Ishikawa (cell line): ENCODE measurements at regions not wholly inside any gene's neighbourhood (a gene's known extent, or its start where the extent isn't known, plus 50 kb on each side); places are given as distances from the start of the nearest gene placed in this dataset.

Source experiments
- CEBPB ChIP-seq: IDR thresholded peaks from 2 replicates; pipeline ENCODE4 v1.6.1; 2012
- CREB1 ChIP-seq: IDR thresholded peaks from 2 replicates; pipeline ENCODE4 v1.6.1; 2012; ENCODE audit warnings: low read depth
- EGR1 ChIP-seq: IDR thresholded peaks from 2 replicates; pipeline ENCODE4 v1.6.1; 2012
- EP300 ChIP-seq: IDR thresholded peaks from 2 replicates; pipeline ENCODE4 v1.6.1; 2012; ENCODE audit warnings: borderline replicate concordance
- FOXM1 ChIP-seq: IDR thresholded peaks from 2 replicates; pipeline ENCODE4 v1.6.1; 2012; ENCODE audit warnings: low read depth, borderline replicate concordance
- MAX ChIP-seq: IDR thresholded peaks from 2 replicates; pipeline ENCODE4 v1.6.1; 2012
- NFIC ChIP-seq: IDR thresholded peaks from 2 replicates; pipeline ENCODE4 v1.6.1; 2012
- RAD21 ChIP-seq: IDR thresholded peaks from 2 replicates; pipeline ENCODE4 v1.6.1; 2012; ENCODE audit warnings: low read depth
- REST ChIP-seq: IDR thresholded peaks from 2 replicates; pipeline ENCODE4 v1.6.1; 2012; ENCODE audit warnings: low read depth, mild to moderate bottlenecking
- TAF1 ChIP-seq: IDR thresholded peaks from 2 replicates; pipeline ENCODE4 v1.6.1; 2012; ENCODE audit warnings: low read depth, mild to moderate bottlenecking
- TCF12 ChIP-seq: IDR thresholded peaks from 2 replicates; pipeline ENCODE4 v1.6.1; 2012; ENCODE audit warnings: low read depth
- TEAD4 ChIP-seq: IDR thresholded peaks from 2 replicates; pipeline ENCODE4 v1.6.1; 2012
- USF1 ChIP-seq: IDR thresholded peaks from 2 replicates; pipeline ENCODE4 v1.6.1; 2012
- YY1 ChIP-seq: IDR thresholded peaks from 2 replicates; pipeline ENCODE4 v1.6.1; 2012; ENCODE audit warnings: low read depth
- ZBTB7A ChIP-seq: IDR thresholded peaks from 2 replicates; pipeline ENCODE4 v1.6.1; 2012; ENCODE audit warnings: low read depth

GRCh38 chr21:14607262-14607661 lies 61.1 kb upstream of the SAMSN1 start:
- TF ChIP-seq RAD21: no peak
- TF ChIP-seq MAX: no peak
- TF ChIP-seq EP300: no peak

- TF ChIP-seq EGR1: no peak
- TF ChIP-seq ZBTB7A: no peak
- TF ChIP-seq FOXM1: no peak
- no peak for TF ChIP-seq NFIC
- TF ChIP-seq EP300: no peak
- no peak for TF ChIP-seq USF1
- TF ChIP-seq TEAD4: no peak
- no peak for TF ChIP-seq TAF1
- no peak for TF ChIP-seq TCF12
- no peak for TF ChIP-seq RAD21
- no peak for TF ChIP-seq CREB1
- TF ChIP-seq REST: no peak
- no peak for TF ChIP-seq YY1
Observed at GRCh38 chr21:14603202-14603601, 57.1 kb upstream of the SAMSN1 start.

- TF ChIP-seq TCF12 (no peak), TEAD4 (no peak), YY1 (no peak), CEBPB (no peak), EP300 (no peak), RAD21 (no peak), USF1 (no peak), ZBTB7A (no peak), NFIC (no peak), MAX (no peak), REST (no peak), FOXM1 (no peak), CREB1 (no peak), TAF1 (no peak), EGR1 (no peak)
Observed at GRCh38 chr21:14602382-14602958, 56.4 kb upstream of the SAMSN1 start.

- no peak for TF ChIP-seq NFIC
- TF ChIP-seq EP300: no peak
- TF ChIP-seq RAD21: no peak
- TF ChIP-seq TEAD4: no peak
- no peak for TF ChIP-seq CREB1
- TF ChIP-seq ZBTB7A: no peak
- TF ChIP-seq USF1: no peak
- TF ChIP-seq CEBPB: no peak
- TF ChIP-seq YY1: no peak
- no peak for TF ChIP-seq REST
- no peak for TF ChIP-seq FOXM1
- TF ChIP-seq TCF12: no peak
- no peak for TF ChIP-seq TAF1
- no peak for TF ChIP-seq EGR1
- no peak for TF ChIP-seq MAX
Observed at GRCh38 chr21:14600569-14601297, 54.6 kb upstream of the SAMSN1 start.
